Thoracic aorta (tissue), 2 donors: ENCODE measurements at regions not wholly inside any gene's neighbourhood (a gene's known extent, or its start where the extent isn't known, plus 50 kb on each side); places are given as distances from the start of the nearest gene placed in this dataset.

ENCODE experiments used
- ATAC-seq: fragments of 150-250 bp; one replicate; pipeline ENCODE4 v1.8.0; 2017; ENCODE audit warnings: low read depth; ENCODE audit not compliant: insufficient number of reproducible peaks, low FRiP score
- DNase-seq: peaks from one replicate; pipeline ENCODE4 v3.0.0-alpha.2; 2020; ENCODE audit warnings: low spot score
- H3K27ac ChIP-seq, 2 donors: fragments of 200-600 bp; sonication (generic); 1 replicate in 1 of 2; 2 replicates in 1 of 2; pipeline ENCODE4 v1.5.1; 2016; ENCODE audit warnings: mild to moderate bottlenecking in 2 of 2, moderate library complexity in 2 of 2
- H3K27me3 ChIP-seq: fragments of 200-600 bp; sonication (generic); replicated peaks from 2 replicates; pipeline ENCODE4 v1.6.0; 2016; ENCODE audit warnings: mild to moderate bottlenecking; ENCODE audit not compliant: insufficient read depth
- H3K36me3 ChIP-seq: fragments of 200-600 bp; sonication (generic); one replicate; pipeline ENCODE4 v1.5.1; 2016
- H3K4me1 ChIP-seq, 2 donors: fragments of 200-600 bp; sonication (generic); 1 replicate in 1 of 2; 2 replicates in 1 of 2; pipeline versions ENCODE4 v1.5.1 to v1.6.0; 2016; ENCODE audit warnings: low read depth in 2 of 2, mild to moderate bottlenecking in 1 of 2; ENCODE audit not compliant: control insufficient read depth in 1 of 2
- H3K4me3 ChIP-seq: fragments of 200-600 bp; sonication (generic); 2 replicates; pipeline ENCODE4 v1.5.1; 2016; ENCODE audit warnings: mild to moderate bottlenecking
- H3K9me3 ChIP-seq: fragments of 200-600 bp; sonication (generic); 2 replicates; pipeline ENCODE4 v1.5.1; 2016
- CTCF ChIP-seq: fragments of 200-600 bp; sonication (generic); IDR thresholded peaks from one replicate; pipeline ENCODE4 v1.5.1; 2019; ENCODE audit warnings: antibody characterized with exemption

GRCh38 chr1:29626066-29626465 is 389.7 kb downstream of the PTPRU start:
- no peak for TF ChIP-seq CTCF
- DNase-seq = no peak
- Histone ChIP-seq H3K36me3 (no peaks in the 10 kb centered on the region), H3K27ac (no peak overlapping the region), H3K4me3 (no peak overlapping the region), H3K4me1 (peaks cover 0 to 3% of the 10 kb centered on the region in 2 donors), H3K9me3 (no peaks in the 10 kb centered on the region), H3K27me3 (no peaks in the 10 kb centered on the region)
- no peak for ATAC-seq

- H3K9me3 ChIP-seq = no peaks in the 10 kb centered on the region
- no peaks in the 10 kb centered on the region for H3K27me3 ChIP-seq
- no peak overlapping the region for H3K27ac ChIP-seq
- ATAC-seq = no peak
- H3K4me1 ChIP-seq = no peaks in the 10 kb centered on the region
- no peak overlapping the region for H3K4me3 ChIP-seq
- no peaks in the 10 kb centered on the region for H3K36me3 ChIP-seq
- DNase-seq = no peak
- no peak for TF ChIP-seq CTCF
These were observed 388.7 kb downstream of the PTPRU start for GRCh38 chr1:29625084-29625420.

DNA sequence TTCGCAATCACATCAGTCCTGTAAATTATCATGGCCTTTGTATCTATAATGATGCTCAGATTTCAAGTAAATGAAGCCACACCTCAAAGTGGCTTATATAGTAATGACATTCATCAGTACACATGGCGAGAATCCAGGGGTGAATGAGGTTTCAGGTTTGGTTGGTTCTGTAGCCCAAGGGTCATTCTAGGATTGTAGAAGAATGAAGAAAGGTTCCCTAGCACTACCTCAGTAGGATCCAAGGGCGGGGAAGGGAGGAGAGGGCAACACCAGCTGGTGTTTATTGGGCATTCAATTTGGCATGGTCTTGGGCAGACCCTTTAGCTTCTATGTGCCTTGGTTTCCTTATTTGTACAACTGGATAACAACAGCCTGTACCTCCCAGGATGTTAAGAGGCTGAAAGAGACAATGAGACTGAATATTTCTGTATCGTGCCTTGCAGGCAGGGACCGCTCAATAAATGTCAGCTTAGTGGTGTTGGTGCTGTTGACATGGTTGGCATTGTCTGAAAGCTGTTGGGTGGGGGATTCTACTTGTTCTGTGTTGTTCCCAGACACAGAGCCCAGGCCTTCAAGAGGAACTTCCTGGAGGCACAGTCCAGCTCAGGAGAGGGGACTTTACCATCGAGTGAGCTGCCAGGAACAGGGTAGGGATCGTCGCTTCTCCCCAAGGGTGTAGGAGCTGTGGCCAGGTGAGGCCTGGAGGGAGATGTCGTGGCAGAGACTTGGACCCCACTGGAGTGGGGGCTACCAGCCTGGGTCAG is 388.2 kb downstream of the PTPRU start:
- TF ChIP-seq CTCF = no peak
- DNase-seq = no peak
- no peak for ATAC-seq
- Histone ChIP-seq H3K27me3 (no peaks in the 10 kb centered on the region), H3K4me1 (no peaks in the 10 kb centered on the region), H3K36me3 (no peaks in the 10 kb centered on the region), H3K27ac (no peak overlapping the region), H3K4me3 (no peak overlapping the region), H3K9me3 (no peaks in the 10 kb centered on the region)

DNA sequence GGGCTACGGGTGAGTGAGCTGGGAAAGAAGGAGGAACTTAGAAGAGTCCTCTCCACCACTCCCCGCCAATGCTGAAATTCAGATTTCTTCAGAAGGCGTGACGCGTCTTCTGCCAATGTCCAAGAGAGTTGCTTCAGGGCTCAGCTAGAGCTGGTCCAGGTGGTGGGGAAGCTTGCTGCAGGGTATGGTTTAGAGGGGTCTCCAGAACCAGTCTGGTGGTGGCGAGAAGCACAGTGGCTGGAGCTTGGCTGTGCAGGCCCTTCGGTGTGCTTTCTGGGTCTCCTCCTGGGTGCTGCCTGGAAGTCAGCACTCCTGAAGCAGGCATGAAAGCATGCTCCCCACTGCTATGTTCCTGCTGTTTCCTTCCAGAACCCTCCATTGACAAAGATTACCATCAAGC is 387.2 kb downstream of the PTPRU start:
- Histone ChIP-seq H3K27me3 (no peaks in the 10 kb centered on the region), H3K9me3 (no peaks in the 10 kb centered on the region), H3K27ac (no peak overlapping the region), H3K4me1 (no peaks in the 10 kb centered on the region), H3K36me3 (no peaks in the 10 kb centered on the region), H3K4me3 (no peak overlapping the region)
- DNase-seq (no peak), ATAC-seq (no peak)
- TF ChIP-seq CTCF = no peak

- Histone ChIP-seq H3K36me3 (no peaks in the 10 kb centered on the region), H3K9me3 (no peaks in the 10 kb centered on the region), H3K27ac (no peak overlapping the region), H3K27me3 (no peaks in the 10 kb centered on the region), H3K4me3 (no peak overlapping the region), H3K4me1 (no peaks in the 10 kb centered on the region)
- TF ChIP-seq CTCF = no peak
- ATAC-seq (no peak), DNase-seq (no peak)
These were observed 385.6 kb downstream of the PTPRU start for GRCh38 chr1:29621826-29622435.
